HS-27A (cell line): ENCODE measurements at regions not wholly inside any gene's neighbourhood (a gene's known extent, or its start where the extent isn't known, plus 50 kb on each side); places are given as distances from the start of the nearest gene placed in this dataset.
A peak's percentile ranks its signal among the peaks of the same experiment; 100 is the strongest.
"Not testable (repeated sequence)": the region's sequence is repeated elsewhere in the genome, so short reads cannot be mapped to it uniquely, and the experiment has no call there.

Experiments
- DNase-seq: peaks from one replicate; pipeline ENCODE4 v3.0.0-alpha.2; 2012; ENCODE audit warnings: low read depth, missing footprints

DNA sequence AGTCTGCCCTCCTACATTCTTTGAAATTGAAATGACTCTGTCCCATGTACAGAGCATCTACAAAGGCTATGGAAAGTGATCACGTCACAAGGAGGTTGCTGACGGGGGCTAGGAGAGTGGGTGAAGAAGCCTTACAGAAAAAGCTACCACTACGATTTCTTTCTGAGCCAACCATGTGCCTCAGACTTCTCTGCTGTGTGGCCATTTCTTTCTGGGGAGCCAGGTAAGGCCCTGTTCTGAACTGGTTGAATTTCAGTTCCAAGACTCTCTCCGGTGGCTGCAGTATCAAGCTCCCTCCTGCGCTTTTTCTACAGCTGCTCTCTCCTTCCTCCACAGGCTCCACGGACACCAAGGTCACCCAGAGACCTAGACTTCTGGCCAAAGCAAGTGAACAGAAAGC, 112.5 kb upstream of the PRSS1 start:
- no peak for DNase-seq

GRCh38 chr7:142636107-142636506, 113.2 kb upstream of the PRSS1 start:
- not testable (repeated sequence) for DNase-seq

- DNase-seq = peak; percentile 41
These were observed 116.8 kb upstream of the PRSS1 start for GRCh38 chr7:142632271-142633134.

DNA sequence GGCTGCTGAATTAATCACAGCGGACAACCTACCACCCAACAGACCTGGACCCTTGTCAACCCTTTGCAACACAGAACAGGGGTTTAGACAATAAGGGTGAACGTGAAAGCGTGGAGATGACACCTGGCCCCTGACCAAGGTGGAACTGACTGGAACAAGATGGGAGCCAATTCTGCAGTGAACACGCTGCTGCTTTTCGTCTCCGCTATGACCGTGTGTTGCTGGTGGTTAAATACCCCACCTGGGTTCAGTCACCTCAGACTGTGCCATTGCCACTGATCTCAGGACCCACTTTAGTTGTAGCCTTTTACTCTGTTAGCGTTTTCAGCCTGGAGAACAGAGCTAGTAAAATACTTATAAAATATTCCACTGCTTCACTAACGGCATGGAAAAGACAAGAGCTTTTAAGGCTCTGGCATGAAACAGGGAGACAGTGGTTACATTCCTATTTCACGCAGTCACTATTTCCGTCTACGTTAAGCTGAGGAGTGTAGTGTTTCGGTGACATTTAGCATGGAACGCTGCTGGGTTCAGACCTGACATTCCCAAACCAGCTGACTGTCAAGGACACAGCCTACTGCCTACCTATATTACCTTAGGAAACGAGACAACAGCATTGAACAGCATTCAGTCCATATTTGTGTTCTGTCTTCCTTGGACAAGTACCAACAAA, 119.5 kb upstream of the PRSS1 start:
- no peak for DNase-seq

GRCh38 chr7:142628945-142629344, 120.3 kb upstream of the PRSS1 start:
- no peak for DNase-seq

DNA sequence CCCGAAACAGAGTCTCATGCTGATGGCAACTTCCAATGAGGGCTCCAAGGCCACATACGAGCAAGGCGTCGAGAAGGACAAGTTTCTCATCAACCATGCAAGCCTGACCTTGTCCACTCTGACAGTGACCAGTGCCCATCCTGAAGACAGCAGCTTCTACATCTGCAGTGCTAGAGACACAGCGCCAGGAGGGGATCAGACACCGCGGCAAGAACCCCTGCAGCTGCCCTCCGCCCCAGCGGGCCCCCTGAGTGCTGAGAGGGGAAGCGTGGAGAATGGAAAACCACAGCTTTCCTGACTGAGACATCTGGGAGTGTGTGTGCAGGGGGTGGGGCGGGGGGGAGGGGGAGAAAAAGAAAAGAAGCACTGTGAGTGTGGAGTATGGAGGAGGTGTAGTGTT, 122.0 kb upstream of the PRSS1 start:
- DNase-seq = not testable (repeated sequence)

DNA sequence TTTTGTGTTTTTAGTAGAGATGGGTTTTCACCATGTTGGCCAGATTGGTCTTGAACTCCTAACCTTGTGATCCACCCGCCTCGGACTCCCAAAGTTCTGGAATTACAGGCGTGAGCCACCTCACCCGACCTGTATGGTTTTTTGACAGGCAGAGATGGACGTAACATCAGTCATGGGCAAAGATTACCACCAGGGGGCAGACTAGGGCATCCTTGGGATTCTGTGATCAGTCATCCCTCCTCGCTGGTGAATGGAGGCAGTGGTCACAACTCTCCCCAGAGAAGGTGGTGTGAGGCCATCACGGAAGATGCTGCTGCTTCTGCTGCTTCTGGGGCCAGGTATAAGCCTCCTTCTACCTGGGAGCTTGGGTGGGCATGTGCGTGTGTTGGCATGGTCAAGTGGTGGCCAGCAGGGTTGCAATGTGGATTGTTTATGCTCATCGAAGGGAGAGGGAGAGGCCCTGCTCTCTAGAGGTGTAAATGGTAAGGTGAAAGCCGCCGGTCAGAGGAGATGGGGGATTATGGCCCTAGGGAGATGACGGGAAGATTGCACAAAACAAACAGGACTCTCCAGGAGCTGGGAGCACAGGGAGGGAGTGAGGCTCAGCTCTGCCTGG, 122.7 kb upstream of the PRSS1 start:
- no peak for DNase-seq

GRCh38 chr7:142625216-142625615, 124.1 kb upstream of the PRSS1 start:
- DNase-seq = not testable (repeated sequence)

DNA sequence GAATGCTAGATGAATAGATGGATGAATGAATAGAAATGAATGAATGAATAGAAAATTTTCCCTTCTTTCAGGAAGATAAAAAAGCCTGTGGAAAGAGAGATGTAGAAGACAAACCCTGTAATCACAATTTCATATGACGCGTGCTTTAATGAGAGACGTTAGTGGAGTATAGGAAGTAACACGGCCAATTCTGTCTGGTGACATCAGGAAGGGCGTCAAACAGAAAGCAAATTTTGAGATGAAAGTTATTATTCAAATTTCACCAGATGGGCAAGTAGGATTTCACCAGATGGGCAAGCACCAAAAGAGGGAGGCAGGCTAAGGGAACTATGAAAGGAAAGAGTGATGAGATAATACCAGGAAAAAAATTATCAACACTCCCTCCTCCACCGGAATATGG, 128.9 kb upstream of the PRSS1 start:
- no peak for DNase-seq

GRCh38 chr7:142618655-142619351, 130.5 kb upstream of the PRSS1 start:
- no peak for DNase-seq

- DNase-seq = no peak
These were observed 132.4 kb upstream of the PRSS1 start for GRCh38 chr7:142616842-142617241.

DNA sequence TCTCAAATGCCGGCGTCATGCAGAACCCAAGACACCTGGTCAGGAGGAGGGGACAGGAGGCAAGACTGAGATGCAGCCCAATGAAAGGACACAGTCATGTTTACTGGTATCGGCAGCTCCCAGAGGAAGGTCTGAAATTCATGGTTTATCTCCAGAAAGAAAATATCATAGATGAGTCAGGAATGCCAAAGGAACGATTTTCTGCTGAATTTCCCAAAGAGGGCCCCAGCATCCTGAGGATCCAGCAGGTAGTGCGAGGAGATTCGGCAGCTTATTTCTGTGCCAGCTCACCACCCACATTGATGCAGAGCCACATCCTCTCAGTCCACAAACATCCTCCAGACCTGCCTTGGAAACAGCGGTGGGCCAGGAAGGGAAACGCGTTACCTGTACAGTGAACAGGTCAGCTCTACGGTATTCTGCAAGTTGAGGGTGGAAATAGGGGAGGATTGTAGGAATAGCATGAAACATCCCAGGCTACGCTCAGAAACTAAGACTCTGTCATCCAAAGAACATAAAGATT, 133.1 kb upstream of the PRSS1 start:
- DNase-seq = no peak

DNA sequence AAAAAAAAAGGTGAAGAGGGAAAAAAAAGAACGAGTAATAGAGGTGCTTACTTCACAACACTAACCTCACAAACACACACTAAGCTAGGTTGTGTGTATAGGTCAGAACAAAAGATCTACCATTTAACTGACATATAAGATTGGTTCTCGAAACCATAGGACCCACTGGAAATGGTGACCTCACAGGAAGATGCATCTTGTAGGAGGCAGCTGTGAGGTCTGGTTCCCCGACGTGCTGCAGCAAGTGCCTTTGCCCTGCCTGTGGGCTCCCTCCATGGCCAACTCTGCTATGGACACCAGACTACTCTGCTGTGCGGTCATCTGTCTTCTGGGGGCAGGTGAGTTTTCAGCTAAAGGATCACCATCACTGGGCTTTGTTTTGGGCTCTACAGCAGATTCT, 133.8 kb upstream of the PRSS1 start:
- no peak for DNase-seq

- no peak for DNase-seq
These were observed 135.2 kb upstream of the PRSS1 start for GRCh38 chr7:142614116-142614515.

GRCh38 chr7:142612237-142612881, 136.9 kb upstream of the PRSS1 start:
- DNase-seq = no peak

DNA sequence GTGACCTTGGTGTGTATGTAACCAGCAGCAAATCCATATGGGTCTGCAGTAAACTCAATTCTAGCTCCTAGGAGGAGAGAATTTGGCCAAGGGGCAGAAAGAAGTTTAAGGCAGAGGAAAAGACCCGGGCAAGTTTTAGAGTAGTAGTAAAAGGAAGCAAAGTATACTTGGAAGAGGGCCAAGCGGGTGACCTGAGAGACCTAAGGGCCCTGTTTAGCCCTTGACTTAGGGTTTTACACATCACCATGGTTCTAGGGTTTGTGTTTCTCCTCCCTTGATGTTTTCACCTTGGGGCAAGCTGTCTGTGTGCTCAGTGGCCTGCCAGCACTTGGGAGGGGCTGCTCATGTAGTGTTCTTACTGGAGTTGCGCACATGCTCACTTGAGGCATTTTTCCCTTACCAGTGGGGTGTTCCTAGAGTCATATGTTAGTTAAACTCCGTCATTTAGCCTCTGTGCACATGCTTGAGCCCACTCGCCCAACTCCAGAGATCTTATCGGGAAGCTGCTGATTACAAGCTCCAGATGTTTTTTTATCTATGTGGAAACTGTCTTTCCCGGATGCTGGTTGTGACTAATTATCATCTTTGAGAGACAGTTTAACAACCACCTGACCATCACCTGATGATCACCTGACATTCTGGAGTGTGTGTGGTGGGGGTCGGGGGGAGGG, 137.6 kb upstream of the PRSS1 start:
- DNase-seq = no peak

DNA sequence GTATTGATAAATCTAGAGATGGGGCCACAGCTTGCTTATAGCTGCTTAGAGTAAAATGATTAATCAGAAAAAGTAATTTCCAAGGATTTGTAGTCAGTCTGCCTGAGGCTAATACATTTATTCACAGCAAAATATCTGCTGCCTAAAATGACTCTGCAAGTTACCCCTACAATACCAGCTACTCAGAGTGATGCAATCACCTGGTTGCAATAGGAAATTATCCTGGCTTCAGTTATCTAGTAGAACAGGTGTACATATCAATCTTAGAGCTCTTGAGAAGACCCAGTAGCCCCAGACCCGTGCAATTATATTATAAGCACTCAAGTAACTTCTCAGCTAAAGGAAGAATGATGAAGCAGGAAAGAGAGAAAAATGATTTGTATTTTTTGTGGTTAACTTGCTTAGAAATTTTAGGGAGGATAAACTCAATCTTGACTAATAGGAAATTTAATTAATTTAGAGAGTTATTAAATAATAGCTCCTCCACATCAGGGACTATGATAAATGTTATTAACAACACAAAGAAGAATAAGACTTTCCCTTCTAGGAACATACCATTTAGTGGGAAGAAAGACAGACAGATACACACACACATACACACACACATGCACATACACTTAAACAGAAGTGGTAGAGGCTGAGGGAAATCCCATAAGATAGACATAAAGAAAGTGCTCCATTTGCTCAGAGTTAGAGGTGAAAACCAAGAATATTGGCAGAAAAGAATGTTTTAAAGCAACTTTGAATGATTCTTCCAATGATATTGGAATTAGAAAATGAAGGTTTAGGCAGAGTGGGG, 140.4 kb upstream of the PRSS1 start:
- no peak for DNase-seq

- DNase-seq = no peak
These were observed 141.9 kb upstream of the PRSS1 start for GRCh38 chr7:142607351-142607750.

GRCh38 chr7:142606081-142606480, 143.2 kb upstream of the PRSS1 start:
- DNase-seq = no peak

GRCh38 chr7:142604671-142605070, 144.6 kb upstream of the PRSS1 start:
- DNase-seq = no peak
